Fibroblast of peridontal ligament (primary cell): ENCODE measurements at regions not wholly inside any gene's neighbourhood (a gene's known extent, or its start where the extent isn't known, plus 50 kb on each side); places are given as distances from the start of the nearest gene placed in this dataset.
A peak's percentile ranks its signal among the peaks of the same experiment; 100 is the strongest.
"Not testable (repeated sequence)": the region's sequence is repeated elsewhere in the genome, so short reads cannot be mapped to it uniquely, and the experiment has no call there.

ENCODE experiments used
- DNase-seq: peaks from one replicate; pipeline ENCODE4 v3.0.0-alpha.2; 2010; ENCODE audit errors: extremely low read depth

DNA sequence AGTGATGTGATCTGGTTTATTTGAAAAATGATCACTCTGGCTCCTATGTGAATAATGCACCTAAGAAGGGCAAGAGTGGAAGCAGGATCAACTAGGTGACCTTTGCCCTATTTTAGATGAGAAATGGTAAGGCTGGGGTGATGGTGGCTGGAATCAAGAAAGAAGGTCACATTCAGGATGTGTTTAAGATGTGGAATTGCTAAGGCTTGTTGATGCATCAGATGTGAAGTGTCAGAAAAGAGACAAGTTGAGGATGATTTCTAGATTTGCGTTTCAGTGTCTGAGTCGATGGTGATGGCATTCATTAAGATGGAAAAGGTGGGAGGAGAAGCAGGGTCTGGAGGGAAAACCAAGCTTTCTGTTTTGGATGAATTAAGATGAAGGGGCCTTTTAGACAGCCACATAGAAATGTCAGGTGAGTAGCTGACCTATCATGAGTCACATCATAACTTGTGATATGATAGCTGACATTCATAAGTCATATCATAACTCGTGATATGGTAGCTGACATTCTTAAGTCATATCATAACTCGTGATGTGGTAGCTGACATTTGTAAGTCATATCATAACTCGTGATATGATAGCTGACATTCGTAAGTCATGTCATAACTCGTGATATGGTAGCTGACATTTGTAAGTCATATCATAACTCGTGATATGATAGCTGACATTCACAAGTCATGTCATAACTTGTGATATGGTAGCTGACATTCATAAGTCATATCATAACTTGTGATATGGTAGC lies 101.2 kb upstream of the SEC11C start:
- no peak for DNase-seq

GRCh38 chr18:59039040-59039320 lies 100.7 kb upstream of the SEC11C start:
- DNase-seq, result not testable (repeated sequence)

- DNase-seq, result no peak
Measured at GRCh38 chr18:59039449-59039848, 100.2 kb upstream of the SEC11C start.

GRCh38 chr18:59040770-59041148 lies 98.9 kb upstream of the SEC11C start:
- no peak for DNase-seq

GRCh38 chr18:59041296-59041695 lies 98.4 kb upstream of the SEC11C start:
- no peak for DNase-seq

- peak; percentile 74 for DNase-seq
Measured at GRCh38 chr18:59041819-59042815, 97.6 kb upstream of the SEC11C start.

- no peak for DNase-seq
Measured at GRCh38 chr18:59044855-59045254, 94.8 kb upstream of the SEC11C start.

- no peak for DNase-seq
Measured at GRCh38 chr18:59047321-59048047, 92.2 kb upstream of the SEC11C start.

DNA sequence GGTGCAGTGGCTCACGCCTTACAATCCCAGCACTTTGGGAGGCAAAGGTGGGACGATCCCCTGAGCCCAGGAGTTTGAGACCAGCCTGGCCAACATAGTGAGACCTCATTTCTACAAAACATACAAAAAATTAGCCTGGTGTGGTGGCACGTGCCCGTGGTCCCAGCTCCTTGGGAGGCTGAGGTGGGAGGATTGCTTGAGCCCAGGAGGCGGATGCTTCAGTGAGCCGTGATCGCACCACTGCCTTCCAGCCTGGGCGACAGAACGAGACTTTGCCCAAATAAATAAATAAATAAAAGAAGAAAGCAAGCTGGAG lies 91.7 kb upstream of the SEC11C start:
- no peak for DNase-seq

GRCh38 chr18:59048378-59048777 lies 91.3 kb upstream of the SEC11C start:
- DNase-seq, result no peak

DNA sequence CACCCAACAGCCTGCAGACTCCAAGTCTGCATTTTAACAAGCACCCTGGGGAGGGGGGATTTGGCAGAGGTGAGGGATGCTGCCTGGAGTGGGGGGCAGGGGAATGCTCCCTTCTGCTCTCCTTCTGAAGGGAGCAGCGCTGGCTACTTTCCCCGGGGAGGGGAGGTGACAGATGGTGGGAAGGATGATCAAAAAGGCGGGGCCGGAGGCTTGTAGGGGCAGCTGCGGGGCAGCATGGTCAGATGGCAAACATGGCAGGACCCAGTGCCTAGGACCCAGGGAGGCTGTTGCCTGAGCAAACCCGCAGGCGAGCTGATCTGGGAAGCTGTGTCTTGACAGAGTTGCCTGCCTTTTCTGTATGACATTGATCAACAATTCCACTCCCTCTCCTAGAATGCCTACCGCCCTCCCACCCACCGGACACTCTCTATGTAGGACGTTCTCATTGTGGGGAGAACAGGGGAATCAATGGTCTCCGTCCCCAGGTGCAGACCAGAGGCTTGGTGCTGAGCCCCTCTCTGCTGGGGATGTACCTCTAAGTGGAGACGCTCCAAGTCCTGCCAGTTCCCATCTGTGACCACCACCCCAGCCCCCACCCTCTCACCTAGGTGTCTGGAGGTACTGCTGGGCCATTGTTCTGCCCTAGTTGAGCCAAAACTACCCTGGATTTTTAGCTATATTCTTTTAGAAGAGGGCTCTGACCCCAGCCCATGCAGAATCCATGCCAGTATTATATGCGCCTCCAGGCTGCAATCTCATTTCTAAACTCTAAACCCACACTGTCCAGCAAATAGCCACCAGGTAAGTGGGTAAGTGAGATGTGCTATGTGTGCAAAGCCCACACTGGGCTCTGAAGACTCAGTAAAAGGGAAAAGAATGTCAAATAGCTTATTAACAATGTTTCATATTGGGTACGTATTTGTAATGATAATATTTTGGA lies 89.7 kb upstream of the SEC11C start:
- no peak for DNase-seq

GRCh38 chr18:59050661-59051057 lies 89.0 kb upstream of the SEC11C start:
- no peak for DNase-seq

DNA sequence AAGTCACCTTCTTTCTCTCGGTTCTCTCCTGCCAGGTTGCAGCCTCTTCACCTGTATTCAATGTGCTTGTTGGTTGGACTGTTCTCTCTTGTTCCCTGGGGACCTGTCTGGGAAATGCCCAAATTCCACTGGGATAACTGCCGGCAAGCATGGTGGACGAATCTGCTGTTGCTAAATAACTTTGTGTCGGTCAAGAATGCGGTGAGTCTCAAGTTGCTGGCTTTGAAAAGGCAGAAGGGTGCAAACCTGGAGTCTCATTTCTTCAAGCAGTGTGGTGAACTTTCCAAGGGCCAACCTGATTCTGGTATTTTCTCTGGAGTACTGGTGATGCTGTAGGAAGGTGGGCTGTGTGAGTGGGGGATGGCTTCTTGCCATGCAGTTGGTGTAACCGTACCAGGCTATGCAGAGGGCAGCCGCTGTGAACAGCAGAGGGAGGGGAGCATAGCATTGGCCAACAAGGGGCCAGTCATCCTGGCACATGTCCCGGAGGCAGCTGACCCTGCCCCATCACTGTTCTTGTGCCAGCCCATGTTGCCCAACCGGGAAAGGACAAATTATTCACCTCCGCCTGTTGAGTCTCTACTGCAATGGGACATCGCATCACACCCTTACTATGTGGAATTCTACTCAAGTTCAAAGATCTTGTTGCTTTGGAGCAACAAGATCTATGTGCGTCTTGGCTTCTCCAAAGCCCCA lies 88.1 kb upstream of the SEC11C start:
- no peak for DNase-seq

GRCh38 chr18:59052965-59053820 lies 86.5 kb upstream of the SEC11C start:
- peak; percentile 96 for DNase-seq

- no peak for DNase-seq
Measured at GRCh38 chr18:59054496-59055287, 85.0 kb upstream of the SEC11C start.

DNA sequence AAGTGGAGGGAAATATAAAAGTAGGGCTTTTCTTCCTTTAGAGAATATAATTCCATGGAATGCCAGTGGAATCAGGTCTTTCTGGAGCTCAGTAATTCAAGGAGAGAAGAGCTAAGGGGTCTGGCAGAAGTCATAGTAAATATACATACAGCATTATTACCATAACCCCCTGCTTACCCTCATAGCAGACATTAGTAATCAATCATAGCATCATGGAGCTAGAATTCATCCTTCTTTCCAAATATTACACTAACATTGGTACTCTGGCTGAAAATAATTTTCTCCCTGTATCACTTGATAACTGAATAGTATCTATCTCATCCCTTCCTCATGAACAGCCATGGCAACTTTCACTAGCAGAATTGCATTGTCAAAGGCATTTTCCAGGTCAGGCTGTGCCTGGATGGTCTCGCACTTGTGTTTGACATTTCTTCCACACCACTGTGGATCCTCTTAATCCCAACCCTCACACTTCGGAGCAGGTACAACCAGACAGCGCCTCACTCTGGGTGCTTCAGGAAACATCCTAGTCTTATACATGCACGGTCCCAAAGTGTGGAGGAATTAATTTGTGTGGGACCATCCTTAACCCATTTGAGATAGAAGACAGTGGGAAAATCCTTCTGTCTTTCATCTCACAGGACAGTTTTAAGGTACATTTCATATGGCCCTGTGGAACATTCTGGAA lies 84.2 kb upstream of the SEC11C start:
- no peak for DNase-seq

DNA sequence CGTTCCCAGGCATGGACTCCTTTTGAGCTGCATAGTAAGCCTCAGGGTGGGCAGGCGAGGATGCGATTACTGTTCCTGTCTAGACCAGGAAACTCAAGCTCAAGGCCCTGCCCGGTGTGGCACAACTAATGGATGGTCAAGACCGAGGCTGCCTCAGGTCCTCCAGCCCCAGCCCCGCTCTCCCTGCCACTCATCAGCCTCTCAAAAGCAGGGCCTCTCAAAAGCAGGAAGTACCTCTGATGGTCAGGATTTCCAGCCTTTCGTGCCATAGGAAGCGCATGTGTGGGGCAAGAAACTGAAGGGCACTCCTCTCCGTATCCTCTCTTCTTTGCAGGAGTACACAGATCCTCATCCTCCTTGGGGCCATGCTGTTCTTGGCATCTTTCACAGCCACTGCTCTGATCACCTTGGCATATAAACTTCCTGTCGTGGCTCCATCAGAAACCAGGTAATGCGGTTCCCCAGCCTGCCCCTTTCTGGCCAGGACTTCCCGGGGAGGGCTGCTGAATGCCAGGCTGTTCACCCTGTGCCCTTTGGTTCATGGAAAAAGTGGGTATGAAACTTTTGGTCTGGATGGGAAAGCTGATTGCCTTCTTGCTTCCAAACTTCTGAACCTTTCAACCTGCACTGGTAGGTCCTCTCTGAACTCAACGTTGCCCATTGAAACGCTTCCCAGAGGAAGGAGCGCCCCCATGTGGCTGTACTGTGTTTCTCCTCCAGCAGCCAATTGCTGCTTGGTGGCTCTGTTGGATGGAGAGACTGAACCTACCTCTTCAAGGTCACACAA lies 82.8 kb upstream of the SEC11C start:
- DNase-seq, result peak; percentile 65

GRCh38 chr18:59057493-59057795 lies 82.2 kb upstream of the SEC11C start:
- no peak for DNase-seq
